ENCODE measurements at regions not wholly inside any gene's neighbourhood (a gene's known extent, or its start where the extent isn't known, plus 50 kb on each side); places are given as distances from the start of the nearest gene placed in this dataset.

GRCh38 chrX:149161435-149162088 is 343.5 kb downstream of the IDS start:
- Histone ChIP-seq H3K27ac (ENCODE audit: low read length) (no peak overlapping the region), H3K4me3 (ENCODE audit: low read length) (no peak overlapping the region), H3K36me3 (ENCODE audit: control insufficient read depth, insufficient read depth, low read length) (no peaks in the 10 kb centered on the region), H3K4me1 (ENCODE audit: control insufficient read depth, insufficient read depth, low read length) (no peaks in the 10 kb centered on the region; the same call in 1 of the 2 replicates), H3K9me3 (ENCODE audit: control insufficient read depth, insufficient read depth, low read length) (no peaks in the 10 kb centered on the region), H3K27me3 (ENCODE audit: control insufficient read depth, insufficient read depth, low read length) (no peaks in the 10 kb centered on the region)
- DNase-seq (ENCODE audit: low read depth, low spot score) = no peak
- WGBS (ENCODE audit: insufficient coverage, insufficient read length) = no CpG with 5 or more reads among the region's 2 CpGs

DNA sequence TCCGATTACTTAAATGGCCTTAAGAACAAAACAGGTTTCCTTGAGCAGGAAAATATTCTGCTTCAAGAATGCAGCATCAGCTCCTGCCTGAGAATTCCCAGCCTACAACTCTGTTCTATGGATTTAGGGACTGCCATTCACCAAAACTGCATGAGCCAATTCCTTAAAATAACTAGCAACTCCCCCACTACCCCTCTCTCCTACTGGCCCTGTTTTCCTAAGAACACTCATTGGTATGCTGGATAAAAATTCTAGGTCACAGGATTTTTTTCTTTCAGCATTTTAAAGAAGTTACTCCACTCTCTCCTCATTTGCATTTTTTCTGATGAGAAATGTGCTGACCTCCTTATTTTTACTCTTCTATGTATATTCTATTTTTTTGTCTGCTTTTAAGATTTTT is 347.1 kb downstream of the IDS start:
- H3K36me3 ChIP-seq (ENCODE audit: control insufficient read depth, insufficient read depth, low read length) = no peaks in the 10 kb centered on the region
- no peak overlapping the region for H3K4me3 ChIP-seq (ENCODE audit: low read length)
- H3K9me3 ChIP-seq (ENCODE audit: control insufficient read depth, insufficient read depth, low read length) = no peaks in the 10 kb centered on the region
- no peak overlapping the region for H3K27ac ChIP-seq (ENCODE audit: low read length)
- DNase-seq (ENCODE audit: low read depth, low spot score) = no peak
- no peaks in the 10 kb centered on the region for H3K27me3 ChIP-seq (ENCODE audit: control insufficient read depth, insufficient read depth, low read length)
- no CpG with 5 or more reads among the region's 1 CpG for WGBS (ENCODE audit: insufficient coverage, insufficient read length)
- no peaks in the 10 kb centered on the region; the same call in 1 of the 2 replicates for H3K4me1 ChIP-seq (ENCODE audit: control insufficient read depth, insufficient read depth, low read length)

DNA sequence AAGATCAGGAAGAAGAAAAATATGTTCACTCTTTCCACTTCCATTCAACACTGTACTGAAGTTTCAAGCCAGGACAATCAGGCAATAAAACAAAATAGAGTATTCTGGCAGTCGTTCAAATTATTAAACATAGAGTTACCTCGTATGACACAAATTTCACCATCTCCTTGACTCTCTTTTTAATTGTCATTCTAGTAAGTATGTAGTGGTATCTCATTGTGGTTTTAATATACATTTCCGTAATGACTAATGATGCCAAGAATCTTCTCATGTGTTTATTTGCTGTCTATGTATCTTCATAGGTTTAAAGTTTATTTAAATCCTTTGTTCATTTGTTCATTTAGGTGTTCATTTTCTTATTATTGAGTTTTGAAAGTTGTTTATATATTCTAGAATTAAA is 352.2 kb downstream of the IDS start:
- Histone ChIP-seq H3K4me3 (ENCODE audit: low read length) (no peak overlapping the region), H3K9me3 (ENCODE audit: control insufficient read depth, insufficient read depth, low read length) (no peaks in the 10 kb centered on the region), H3K36me3 (ENCODE audit: control insufficient read depth, insufficient read depth, low read length) (no peaks in the 10 kb centered on the region), H3K27ac (ENCODE audit: low read length) (no peak overlapping the region), H3K4me1 (ENCODE audit: control insufficient read depth, insufficient read depth, low read length) (no peaks in the 10 kb centered on the region), H3K27me3 (ENCODE audit: control insufficient read depth, insufficient read depth, low read length) (no peaks in the 10 kb centered on the region)
- no peak for DNase-seq (ENCODE audit: low read depth, low spot score)
- no CpG with 5 or more reads among the region's 3 CpGs for WGBS (ENCODE audit: insufficient coverage, insufficient read length)

DNA sequence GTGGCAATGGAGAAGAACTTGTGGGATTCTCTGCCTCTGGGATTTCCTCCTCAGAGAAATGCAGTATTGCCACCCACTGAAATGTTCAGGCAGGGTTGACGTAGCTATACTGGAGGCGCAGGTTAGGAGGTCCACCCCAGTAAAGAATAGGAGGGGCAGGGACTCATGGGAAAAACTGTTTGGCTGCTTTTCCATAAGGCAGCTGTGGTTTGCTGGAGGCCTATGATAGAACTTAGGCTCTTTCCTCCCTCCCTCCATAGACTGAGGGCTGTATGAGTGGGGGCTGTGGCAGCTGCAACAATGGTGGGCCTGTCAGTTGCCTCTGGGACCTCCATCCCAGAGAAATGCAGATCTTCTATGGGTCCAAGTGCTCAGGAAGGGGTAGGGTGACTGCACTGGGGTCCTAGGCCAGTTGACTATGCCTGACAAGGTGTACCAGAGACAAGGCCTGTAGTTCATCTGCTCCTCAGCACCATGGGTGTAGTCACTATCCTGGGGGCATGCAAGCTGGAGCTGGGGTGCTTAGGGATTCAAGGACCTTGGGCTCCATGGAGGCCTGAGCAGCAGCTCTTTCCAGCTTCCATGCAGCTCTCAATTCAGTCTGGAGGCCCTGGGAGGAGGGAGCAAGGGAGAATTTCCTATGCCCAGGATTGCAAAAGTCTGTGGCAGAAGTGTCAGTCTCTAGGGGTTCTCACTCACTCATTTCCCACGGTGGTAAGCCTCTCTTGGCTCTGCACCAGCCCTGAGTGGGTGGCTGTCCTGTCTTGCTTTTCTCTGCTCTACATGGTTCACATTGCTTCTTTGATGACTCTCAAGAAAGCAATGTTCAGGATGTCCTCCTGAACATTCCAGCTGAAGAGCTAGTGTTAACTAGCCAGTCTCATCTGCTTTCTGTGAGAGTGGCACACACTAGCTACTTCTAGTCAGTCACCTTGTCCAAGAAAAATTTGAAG is 353.0 kb downstream of the IDS start:
- no peak for DNase-seq (ENCODE audit: low read depth, low spot score)
- H3K27me3 ChIP-seq (ENCODE audit: control insufficient read depth, insufficient read depth, low read length) = no peaks in the 10 kb centered on the region
- H3K36me3 ChIP-seq (ENCODE audit: control insufficient read depth, insufficient read depth, low read length) = no peaks in the 10 kb centered on the region
- H3K9me3 ChIP-seq (ENCODE audit: control insufficient read depth, insufficient read depth, low read length) = no peaks in the 10 kb centered on the region
- no peak overlapping the region for H3K4me3 ChIP-seq (ENCODE audit: low read length)
- no peaks in the 10 kb centered on the region for H3K4me1 ChIP-seq (ENCODE audit: control insufficient read depth, insufficient read depth, low read length)
- H3K27ac ChIP-seq (ENCODE audit: low read length) = no peak overlapping the region
- WGBS (ENCODE audit: insufficient coverage, insufficient read length) = no CpG with 5 or more reads among the region's 3 CpGs

DNA sequence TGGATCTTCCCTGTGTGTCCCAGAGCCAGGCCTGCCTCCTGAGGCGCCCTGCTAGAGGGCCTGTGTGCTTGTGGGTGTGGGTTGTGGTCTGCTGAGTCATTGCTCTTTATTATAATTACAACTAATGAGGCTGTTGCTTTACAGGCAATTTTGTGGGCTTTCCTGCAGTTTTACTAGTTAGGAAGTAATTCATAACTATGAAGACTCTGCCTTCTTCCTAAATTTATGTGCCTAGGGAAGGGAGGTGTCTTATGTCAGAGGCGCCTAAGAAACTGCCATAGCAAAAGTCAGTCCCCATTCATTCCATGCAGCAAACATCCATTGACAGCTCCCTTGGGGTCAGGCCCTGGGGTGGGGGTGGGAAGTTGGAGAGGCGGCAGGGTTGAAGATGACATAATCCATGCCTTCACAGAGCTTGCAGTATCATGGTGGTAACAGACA is 359.2 kb downstream of the IDS start:
- Histone ChIP-seq H3K9me3 (ENCODE audit: control insufficient read depth, insufficient read depth, low read length) (no peaks in the 10 kb centered on the region), H3K27me3 (ENCODE audit: control insufficient read depth, insufficient read depth, low read length) (no peaks in the 10 kb centered on the region), H3K4me3 (ENCODE audit: low read length) (no peak overlapping the region), H3K36me3 (ENCODE audit: control insufficient read depth, insufficient read depth, low read length) (no peaks in the 10 kb centered on the region), H3K4me1 (ENCODE audit: control insufficient read depth, insufficient read depth, low read length) (no peaks in the 10 kb centered on the region), H3K27ac (ENCODE audit: low read length) (no peak overlapping the region)
- no peak for DNase-seq (ENCODE audit: low read depth, low spot score)
- WGBS (ENCODE audit: insufficient coverage, insufficient read length) = no CpG with 5 or more reads among the region's 3 CpGs

GRCh38 chrX:149131774-149132173 is 373.3 kb downstream of the IDS start:
- no CpG with 5 or more reads among the region's 3 CpGs for WGBS (ENCODE audit: insufficient coverage, insufficient read length)
- no peak for DNase-seq (ENCODE audit: low read depth, low spot score)
- H3K27ac ChIP-seq (ENCODE audit: low read length) = no peak overlapping the region
- no peaks in the 10 kb centered on the region for H3K27me3 ChIP-seq (ENCODE audit: control insufficient read depth, insufficient read depth, low read length)
- H3K9me3 ChIP-seq (ENCODE audit: control insufficient read depth, insufficient read depth, low read length) = no peaks in the 10 kb centered on the region
- no peaks in the 10 kb centered on the region for H3K4me1 ChIP-seq (ENCODE audit: control insufficient read depth, insufficient read depth, low read length)
- H3K36me3 ChIP-seq (ENCODE audit: control insufficient read depth, insufficient read depth, low read length) = no peaks in the 10 kb centered on the region
- H3K4me3 ChIP-seq (ENCODE audit: low read length) = no peak overlapping the region

DNA sequence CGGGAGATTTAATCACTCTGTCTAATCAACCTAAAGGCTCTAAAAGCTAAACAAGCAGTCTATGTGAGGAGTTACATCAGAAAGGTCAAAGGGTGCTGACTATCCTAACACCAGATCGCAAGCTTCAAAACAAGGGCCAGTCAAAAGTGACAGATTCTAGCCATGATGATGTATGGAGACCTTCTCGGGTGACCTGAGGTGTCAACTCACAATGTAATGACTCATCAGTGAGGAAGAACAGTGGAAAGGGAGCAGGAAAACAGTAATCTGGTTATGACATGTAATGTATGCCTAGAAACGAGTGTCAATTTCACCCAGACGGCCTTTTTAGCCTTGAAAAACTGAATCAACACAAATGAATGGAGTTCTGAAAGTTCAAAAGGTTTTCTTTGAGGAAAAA is 375.3 kb downstream of the IDS start:
- Histone ChIP-seq H3K27ac (ENCODE audit: low read length) (no peak overlapping the region), H3K27me3 (ENCODE audit: control insufficient read depth, insufficient read depth, low read length) (no peaks in the 10 kb centered on the region), H3K9me3 (ENCODE audit: control insufficient read depth, insufficient read depth, low read length) (no peaks in the 10 kb centered on the region), H3K4me1 (ENCODE audit: control insufficient read depth, insufficient read depth, low read length) (no peaks in the 10 kb centered on the region), H3K4me3 (ENCODE audit: low read length) (no peak overlapping the region), H3K36me3 (ENCODE audit: control insufficient read depth, insufficient read depth, low read length) (no peaks in the 10 kb centered on the region)
- DNase-seq (ENCODE audit: low read depth, low spot score) = no peak
- WGBS (ENCODE audit: insufficient coverage, insufficient read length) = no CpG with 5 or more reads among the region's 5 CpGs

GRCh38 chrX:149124526-149125108 is 380.5 kb downstream of the IDS start:
- WGBS (ENCODE audit: insufficient coverage, insufficient read length) = no CpG with 5 or more reads among the region's 3 CpGs

DNA sequence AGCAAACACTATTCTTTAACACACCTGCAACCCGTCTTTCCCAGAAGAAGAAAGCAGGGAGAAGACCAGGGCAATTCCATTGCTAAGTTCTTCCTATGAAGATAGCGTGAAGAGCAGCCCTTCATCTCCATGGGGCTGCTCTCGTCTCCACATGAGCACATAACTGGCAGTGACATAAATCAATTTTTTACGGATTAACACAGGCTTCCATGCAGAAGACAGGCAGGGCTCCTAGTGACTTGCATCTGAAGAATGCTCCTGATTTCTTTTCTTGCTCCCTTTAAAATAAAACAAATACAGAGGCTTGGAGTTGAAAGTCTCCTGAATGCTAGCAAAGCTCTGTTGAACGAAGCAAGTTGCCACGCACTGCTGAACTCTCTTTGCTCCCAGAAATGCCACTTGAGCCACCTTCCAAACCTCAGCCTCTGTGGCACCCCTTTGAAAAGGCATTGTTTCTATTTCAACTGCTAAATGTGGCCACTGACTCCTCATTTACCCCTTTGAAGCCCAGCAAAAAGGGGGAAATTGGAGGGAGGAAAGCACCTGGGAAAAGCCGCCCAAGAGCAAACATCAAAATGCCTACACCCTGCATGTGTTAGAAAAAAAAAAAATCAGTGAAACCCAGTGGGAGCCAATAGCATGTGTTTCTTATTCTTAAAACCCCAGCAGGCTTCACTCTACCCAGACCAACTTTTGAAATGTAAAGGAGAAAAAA is 383.7 kb downstream of the IDS start:
- no CpG with 5 or more reads among the region's 7 CpGs for WGBS (ENCODE audit: insufficient coverage, insufficient read length)

More at GRCh38 chrX:149124526-149125108, 380.5 kb downstream of the IDS start:
- Histone ChIP-seq H3K4me3 (ENCODE audit: low read length) (no peak overlapping the region), H3K36me3 (ENCODE audit: control insufficient read depth, insufficient read depth, low read length) (no peaks in the 10 kb centered on the region), H3K27ac (ENCODE audit: low read length) (no peak overlapping the region), H3K27me3 (ENCODE audit: control insufficient read depth, insufficient read depth, low read length) (no peaks in the 10 kb centered on the region), H3K9me3 (ENCODE audit: control insufficient read depth, insufficient read depth, low read length) (no peaks in the 10 kb centered on the region), H3K4me1 (ENCODE audit: control insufficient read depth, insufficient read depth, low read length) (no peaks in the 10 kb centered on the region)
- no peak for DNase-seq (ENCODE audit: low read depth, low spot score)

DNA sequence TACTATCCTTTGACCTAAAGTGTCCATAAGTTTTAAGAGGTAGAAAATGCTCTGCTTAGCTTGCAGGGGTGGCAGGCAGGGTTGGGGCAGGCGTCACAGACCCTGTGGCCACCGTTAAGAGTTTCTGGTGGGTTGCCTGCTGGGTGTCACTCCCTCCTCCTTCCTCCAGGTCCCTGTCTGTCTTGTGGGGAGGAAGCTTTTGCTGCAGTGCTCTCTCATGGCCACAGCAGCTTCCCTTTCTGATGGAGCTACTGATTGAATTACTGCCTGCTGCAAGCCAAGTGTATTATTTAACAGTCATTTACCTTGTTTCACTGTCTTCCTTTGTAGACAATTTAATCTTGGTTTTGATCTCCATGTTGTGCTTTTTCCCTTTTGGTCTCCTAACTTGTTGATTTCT is 384.6 kb downstream of the IDS start:
- DNase-seq (ENCODE audit: low read depth, low spot score) = no peak
- H3K4me1 ChIP-seq (ENCODE audit: control insufficient read depth, insufficient read depth, low read length) = no peaks in the 10 kb centered on the region
- H3K36me3 ChIP-seq (ENCODE audit: control insufficient read depth, insufficient read depth, low read length) = no peaks in the 10 kb centered on the region
- no peak overlapping the region for H3K4me3 ChIP-seq (ENCODE audit: low read length)
- no peaks in the 10 kb centered on the region for H3K9me3 ChIP-seq (ENCODE audit: control insufficient read depth, insufficient read depth, low read length)
- no CpG with 5 or more reads among the region's 2 CpGs for WGBS (ENCODE audit: insufficient coverage, insufficient read length)
- H3K27me3 ChIP-seq (ENCODE audit: control insufficient read depth, insufficient read depth, low read length) = no peaks in the 10 kb centered on the region
- H3K27ac ChIP-seq (ENCODE audit: low read length) = no peak overlapping the region

More for the DNA sequence above, 383.7 kb downstream of the IDS start:
- H3K4me3 ChIP-seq (ENCODE audit: low read length) = no peak overlapping the region
- no peaks in the 10 kb centered on the region for H3K27me3 ChIP-seq (ENCODE audit: control insufficient read depth, insufficient read depth, low read length)
- no peaks in the 10 kb centered on the region for H3K36me3 ChIP-seq (ENCODE audit: control insufficient read depth, insufficient read depth, low read length)
- no peaks in the 10 kb centered on the region for H3K4me1 ChIP-seq (ENCODE audit: control insufficient read depth, insufficient read depth, low read length)
- H3K9me3 ChIP-seq (ENCODE audit: control insufficient read depth, insufficient read depth, low read length) = no peaks in the 10 kb centered on the region
- no peak for DNase-seq (ENCODE audit: low read depth, low spot score)
- no peak overlapping the region for H3K27ac ChIP-seq (ENCODE audit: low read length)

Measured in iPS DF 6.9 (cell line).